ENCODE measurements at regions not wholly inside any gene's neighbourhood (a gene's known extent, or its start where the extent isn't known, plus 50 kb on each side); places are given as distances from the start of the nearest gene placed in this dataset.

DNA sequence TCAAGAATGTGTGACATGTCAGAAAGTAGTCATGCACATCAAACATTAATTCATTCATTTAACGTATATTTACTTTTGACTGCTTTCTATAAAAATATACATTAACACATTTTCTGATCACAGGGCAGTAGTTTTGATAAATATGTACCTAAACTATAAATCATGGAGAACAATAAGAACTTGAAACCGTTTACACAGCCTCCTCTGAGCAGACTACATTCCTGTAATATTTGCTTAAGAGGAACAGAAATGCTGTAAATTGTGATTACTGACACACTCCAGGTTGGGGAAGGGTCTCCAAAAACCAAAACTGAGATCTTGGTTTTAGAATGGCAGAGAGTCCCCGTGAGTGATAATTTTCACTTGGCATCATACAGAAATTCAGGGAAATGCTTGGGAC is 120.7 kb upstream of the PPARGC1A start:
- TF ChIP-seq ZNF416 (CRISPR knock-in tag; IDR thresholded peaks at IDR 0.05) = no peak
- TF ChIP-seq, protein P1, sequence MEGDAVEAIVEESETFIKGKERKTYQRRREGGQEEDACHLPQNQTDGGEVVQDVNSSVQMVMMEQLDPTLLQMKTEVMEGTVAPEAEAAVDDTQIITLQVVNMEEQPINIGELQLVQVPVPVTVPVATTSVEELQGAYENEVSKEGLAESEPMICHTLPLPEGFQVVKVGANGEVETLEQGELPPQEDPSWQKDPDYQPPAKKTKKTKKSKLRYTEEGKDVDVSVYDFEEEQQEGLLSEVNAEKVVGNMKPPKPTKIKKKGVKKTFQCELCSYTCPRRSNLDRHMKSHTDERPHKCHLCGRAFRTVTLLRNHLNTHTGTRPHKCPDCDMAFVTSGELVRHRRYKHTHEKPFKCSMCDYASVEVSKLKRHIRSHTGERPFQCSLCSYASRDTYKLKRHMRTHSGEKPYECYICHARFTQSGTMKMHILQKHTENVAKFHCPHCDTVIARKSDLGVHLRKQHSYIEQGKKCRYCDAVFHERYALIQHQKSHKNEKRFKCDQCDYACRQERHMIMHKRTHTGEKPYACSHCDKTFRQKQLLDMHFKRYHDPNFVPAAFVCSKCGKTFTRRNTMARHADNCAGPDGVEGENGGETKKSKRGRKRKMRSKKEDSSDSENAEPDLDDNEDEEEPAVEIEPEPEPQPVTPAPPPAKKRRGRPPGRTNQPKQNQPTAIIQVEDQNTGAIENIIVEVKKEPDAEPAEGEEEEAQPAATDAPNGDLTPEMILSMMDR (IDR thresholded peaks at IDR 0.05) = no peak
- TF ChIP-seq TEAD4 (CRISPR knock-in tag; IDR thresholded peaks at IDR 0.05) = no peak
- TF ChIP-seq, protein P2, sequence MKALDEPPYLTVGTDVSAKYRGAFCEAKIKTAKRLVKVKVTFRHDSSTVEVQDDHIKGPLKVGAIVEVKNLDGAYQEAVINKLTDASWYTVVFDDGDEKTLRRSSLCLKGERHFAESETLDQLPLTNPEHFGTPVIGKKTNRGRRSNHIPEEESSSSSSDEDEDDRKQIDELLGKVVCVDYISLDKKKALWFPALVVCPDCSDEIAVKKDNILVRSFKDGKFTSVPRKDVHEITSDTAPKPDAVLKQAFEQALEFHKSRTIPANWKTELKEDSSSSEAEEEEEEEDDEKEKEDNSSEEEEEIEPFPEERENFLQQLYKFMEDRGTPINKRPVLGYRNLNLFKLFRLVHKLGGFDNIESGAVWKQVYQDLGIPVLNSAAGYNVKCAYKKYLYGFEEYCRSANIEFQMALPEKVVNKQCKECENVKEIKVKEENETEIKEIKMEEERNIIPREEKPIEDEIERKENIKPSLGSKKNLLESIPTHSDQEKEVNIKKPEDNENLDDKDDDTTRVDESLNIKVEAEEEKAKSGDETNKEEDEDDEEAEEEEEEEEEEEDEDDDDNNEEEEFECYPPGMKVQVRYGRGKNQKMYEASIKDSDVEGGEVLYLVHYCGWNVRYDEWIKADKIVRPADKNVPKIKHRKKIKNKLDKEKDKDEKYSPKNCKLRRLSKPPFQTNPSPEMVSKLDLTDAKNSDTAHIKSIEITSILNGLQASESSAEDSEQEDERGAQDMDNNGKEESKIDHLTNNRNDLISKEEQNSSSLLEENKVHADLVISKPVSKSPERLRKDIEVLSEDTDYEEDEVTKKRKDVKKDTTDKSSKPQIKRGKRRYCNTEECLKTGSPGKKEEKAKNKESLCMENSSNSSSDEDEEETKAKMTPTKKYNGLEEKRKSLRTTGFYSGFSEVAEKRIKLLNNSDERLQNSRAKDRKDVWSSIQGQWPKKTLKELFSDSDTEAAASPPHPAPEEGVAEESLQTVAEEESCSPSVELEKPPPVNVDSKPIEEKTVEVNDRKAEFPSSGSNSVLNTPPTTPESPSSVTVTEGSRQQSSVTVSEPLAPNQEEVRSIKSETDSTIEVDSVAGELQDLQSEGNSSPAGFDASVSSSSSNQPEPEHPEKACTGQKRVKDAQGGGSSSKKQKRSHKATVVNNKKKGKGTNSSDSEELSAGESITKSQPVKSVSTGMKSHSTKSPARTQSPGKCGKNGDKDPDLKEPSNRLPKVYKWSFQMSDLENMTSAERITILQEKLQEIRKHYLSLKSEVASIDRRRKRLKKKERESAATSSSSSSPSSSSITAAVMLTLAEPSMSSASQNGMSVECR (CRISPR knock-in tag; IDR thresholded peaks at IDR 0.05; ENCODE audit: borderline replicate concordance) = no peak
- TF ChIP-seq, protein P3, sequence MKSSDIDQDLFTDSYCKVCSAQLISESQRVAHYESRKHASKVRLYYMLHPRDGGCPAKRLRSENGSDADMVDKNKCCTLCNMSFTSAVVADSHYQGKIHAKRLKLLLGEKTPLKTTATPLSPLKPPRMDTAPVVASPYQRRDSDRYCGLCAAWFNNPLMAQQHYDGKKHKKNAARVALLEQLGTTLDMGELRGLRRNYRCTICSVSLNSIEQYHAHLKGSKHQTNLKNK (CRISPR knock-in tag; IDR thresholded peaks at IDR 0.05) = no peak
- TF ChIP-seq, protein P4, sequence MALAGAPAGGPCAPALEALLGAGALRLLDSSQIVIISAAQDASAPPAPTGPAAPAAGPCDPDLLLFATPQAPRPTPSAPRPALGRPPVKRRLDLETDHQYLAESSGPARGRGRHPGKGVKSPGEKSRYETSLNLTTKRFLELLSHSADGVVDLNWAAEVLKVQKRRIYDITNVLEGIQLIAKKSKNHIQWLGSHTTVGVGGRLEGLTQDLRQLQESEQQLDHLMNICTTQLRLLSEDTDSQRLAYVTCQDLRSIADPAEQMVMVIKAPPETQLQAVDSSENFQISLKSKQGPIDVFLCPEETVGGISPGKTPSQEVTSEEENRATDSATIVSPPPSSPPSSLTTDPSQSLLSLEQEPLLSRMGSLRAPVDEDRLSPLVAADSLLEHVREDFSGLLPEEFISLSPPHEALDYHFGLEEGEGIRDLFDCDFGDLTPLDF (CRISPR knock-in tag; IDR thresholded peaks at IDR 0.05) = no peak
- no peak for TF ChIP-seq ZBTB21 (CRISPR knock-in tag; IDR thresholded peaks at IDR 0.05; ENCODE audit: borderline replicate concordance)
- TF ChIP-seq ZNF317 (CRISPR knock-in tag; IDR thresholded peaks at IDR 0.05; ENCODE audit: borderline replicate concordance, low read depth) = no peak
- TF ChIP-seq, protein P5, sequence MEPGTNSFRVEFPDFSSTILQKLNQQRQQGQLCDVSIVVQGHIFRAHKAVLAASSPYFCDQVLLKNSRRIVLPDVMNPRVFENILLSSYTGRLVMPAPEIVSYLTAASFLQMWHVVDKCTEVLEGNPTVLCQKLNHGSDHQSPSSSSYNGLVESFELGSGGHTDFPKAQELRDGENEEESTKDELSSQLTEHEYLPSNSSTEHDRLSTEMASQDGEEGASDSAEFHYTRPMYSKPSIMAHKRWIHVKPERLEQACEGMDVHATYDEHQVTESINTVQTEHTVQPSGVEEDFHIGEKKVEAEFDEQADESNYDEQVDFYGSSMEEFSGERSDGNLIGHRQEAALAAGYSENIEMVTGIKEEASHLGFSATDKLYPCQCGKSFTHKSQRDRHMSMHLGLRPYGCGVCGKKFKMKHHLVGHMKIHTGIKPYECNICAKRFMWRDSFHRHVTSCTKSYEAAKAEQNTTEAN (CRISPR knock-in tag; IDR thresholded peaks at IDR 0.05) = no peak
- TF ChIP-seq NFYB (CRISPR knock-in tag; conservative IDR thresholded peaks at IDR 0.05; ENCODE audit: low read depth) = no peak
- no peak for TF ChIP-seq ESRRA (CRISPR knock-in tag; IDR thresholded peaks at IDR 0.05; ENCODE audit: borderline replicate concordance)
- no peak for TF ChIP-seq JUN (CRISPR knock-in tag; IDR thresholded peaks at IDR 0.05)
- DNase-seq (ENCODE audit: low spot score) (no peak), ATAC-seq (no peak)
- H3K27ac Mint-ChIP-seq = no peak overlapping the region
- CTCF ChIA-PET = interaction anchor here (1.0 kb wide), 1 partner anchor 78 kb away, joined by 4 read pairs; no protein-coding TSS in a partner anchor
- H3K4me1 Mint-ChIP-seq = peaks cover 25% of the 10 kb centered on the region
- H3K9me3 Mint-ChIP-seq = no peaks in the 10 kb centered on the region
- POLR2A ChIA-PET = no interaction called here
- no peak overlapping the region; the same call in 1 of the 2 replicates for H3K4me3 Mint-ChIP-seq
- peaks cover 12% of the 10 kb centered on the region for H3K27me3 Mint-ChIP-seq (ENCODE audit: low read depth)
- no peaks in the 10 kb centered on the region for H3K36me3 Mint-ChIP-seq

DNA sequence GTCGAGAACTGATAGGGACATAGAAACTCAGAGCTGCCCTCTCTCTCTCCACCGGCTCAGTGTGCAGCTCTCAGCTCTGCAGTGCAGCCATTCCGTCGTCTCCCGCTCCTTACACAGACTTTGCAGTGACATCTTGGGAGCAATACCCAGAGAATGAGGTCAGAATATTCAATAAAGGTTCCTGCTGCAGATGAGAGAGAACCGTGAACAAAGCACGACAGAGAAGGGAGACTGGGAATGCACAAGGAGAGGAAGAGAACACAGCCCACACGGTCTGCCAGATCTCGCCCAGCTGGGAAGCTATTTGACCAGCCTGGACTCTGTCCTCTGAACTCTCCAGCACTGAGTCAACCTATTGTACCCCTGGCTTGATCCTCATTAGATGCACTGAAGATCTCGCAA is 118.0 kb upstream of the PPARGC1A start:
- no peak overlapping the region for H3K4me3 Mint-ChIP-seq
- DNase-seq (ENCODE audit: low spot score) (no peak), ATAC-seq (no peak)
- H3K27me3 Mint-ChIP-seq (ENCODE audit: low read depth) = peaks cover 5% of the 10 kb centered on the region; the same call in 1 of the 2 replicates
- ChIA-PET POLR2A (interaction anchor here (0.7 kb wide), 1 partner anchor 233 kb away, joined by 3 read pairs; no protein-coding TSS in a partner anchor), CTCF (interaction anchor here (1.5 kb wide), 1 partner anchor 41 kb away, joined by 5 read pairs; no protein-coding TSS in a partner anchor)
- H3K27ac Mint-ChIP-seq = no peak overlapping the region
- peaks cover 36% of the 10 kb centered on the region for H3K4me1 Mint-ChIP-seq
- TF ChIP-seq, protein P6, sequence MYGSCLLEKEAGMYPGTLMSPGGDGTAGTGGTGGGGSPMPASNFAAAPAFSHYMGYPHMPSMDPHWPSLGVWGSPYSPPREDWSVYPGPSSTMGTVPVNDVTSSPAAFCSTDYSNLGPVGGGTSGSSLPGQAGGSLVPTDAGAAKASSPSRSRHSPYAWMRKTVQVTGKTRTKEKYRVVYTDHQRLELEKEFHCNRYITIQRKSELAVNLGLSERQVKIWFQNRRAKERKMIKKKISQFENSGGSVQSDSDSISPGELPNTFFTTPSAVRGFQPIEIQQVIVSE (CRISPR knock-in tag; IDR thresholded peaks at IDR 0.05; ENCODE audit: borderline replicate concordance) = no peak
- TF ChIP-seq ZNF416 (CRISPR knock-in tag; IDR thresholded peaks at IDR 0.05) = no peak
- TF ChIP-seq TEAD1 (CRISPR knock-in tag; IDR thresholded peaks at IDR 0.05) = no peak
- TF ChIP-seq, protein P7, sequence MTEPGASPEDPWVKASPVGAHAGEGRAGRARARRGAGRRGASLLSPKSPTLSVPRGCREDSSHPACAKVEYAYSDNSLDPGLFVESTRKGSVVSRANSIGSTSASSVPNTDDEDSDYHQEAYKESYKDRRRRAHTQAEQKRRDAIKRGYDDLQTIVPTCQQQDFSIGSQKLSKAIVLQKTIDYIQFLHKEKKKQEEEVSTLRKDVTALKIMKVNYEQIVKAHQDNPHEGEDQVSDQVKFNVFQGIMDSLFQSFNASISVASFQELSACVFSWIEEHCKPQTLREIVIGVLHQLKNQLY (CRISPR knock-in tag; IDR thresholded peaks at IDR 0.05) = no peak
- no peaks in the 10 kb centered on the region for H3K36me3 Mint-ChIP-seq
- H3K9me3 Mint-ChIP-seq = no peaks in the 10 kb centered on the region
